HL-60 (cell line): ENCODE measurements at regions not wholly inside any gene's neighbourhood (a gene's known extent, or its start where the extent isn't known, plus 50 kb on each side); places are given as distances from the start of the nearest gene placed in this dataset.

Source experiments
- DNase-seq, 2 experiments: peaks; one replicate each; pipeline ENCODE4 v3.0.0-alpha.2; 2010 to 2020; ENCODE audit warnings: low read depth in 1 of 2, low spot score in 1 of 2
- H3K27ac ChIP-seq: fragments of 250-450 bp; sonication (Bioruptor Pico); replicated peaks from 2 replicates; pipeline ENCODE4 v1.5.1; 2020; ENCODE audit warnings: mild to moderate bottlenecking, moderate library complexity
- H3K27me3 ChIP-seq: fragments of 250-450 bp; sonication (Bioruptor Pico); 2 replicates; pipeline ENCODE4 v1.5.1; 2021; ENCODE audit warnings: mild to moderate bottlenecking, moderate library complexity; ENCODE audit not compliant: insufficient read depth, poor library complexity, severe bottlenecking
- H3K4me3 ChIP-seq: replicated peaks from 2 replicates; pipeline ENCODE4 v1.5.1; 2011; ENCODE audit warnings: mild to moderate bottlenecking, control low read depth, low read length; ENCODE audit not compliant: insufficient read depth
- CTCF ChIP-seq: IDR thresholded peaks from one replicate; pipeline ENCODE4 v1.5.1; 2011; ENCODE audit warnings: low read length, control low read depth, inconsistent platforms; ENCODE audit not compliant: insufficient read depth
- GABPA ChIP-seq: IDR thresholded peaks from 2 replicates; pipeline ENCODE4 v1.6.1; 2012; ENCODE audit warnings: low read depth
- POLR2AphosphoS5 ChIP-seq: IDR thresholded peaks from 2 replicates; pipeline ENCODE4 v1.6.1; 2012; ENCODE audit warnings: low read depth
- REST ChIP-seq: IDR thresholded peaks from 2 replicates; pipeline ENCODE4 v1.6.1; 2012; ENCODE audit warnings: low read depth; ENCODE audit not compliant: insufficient replicate concordance
- SPI1 ChIP-seq: IDR thresholded peaks from 2 replicates; pipeline ENCODE4 v1.6.1; 2012; ENCODE audit warnings: low read depth, mild to moderate bottlenecking, borderline replicate concordance

- no peak overlapping the region for H3K27ac ChIP-seq
- no peak for TF ChIP-seq POLR2AphosphoS5
- no peak for TF ChIP-seq SPI1
- TF ChIP-seq GABPA: no peak
- no peak for TF ChIP-seq CTCF
- no peak for TF ChIP-seq REST
- H3K4me3 ChIP-seq: no peak overlapping the region
- no peaks in the 10 kb centered on the region for H3K27me3 ChIP-seq
- DNase-seq: no peak
Observed at GRCh38 chr11:119901657-119902577, 172.9 kb upstream of the NECTIN1 start.

- H3K27ac ChIP-seq: no peak overlapping the region
- no peak for DNase-seq
- TF ChIP-seq GABPA: no peak
- no peak for TF ChIP-seq CTCF
- no peak for TF ChIP-seq REST
- TF ChIP-seq SPI1: no peak
- TF ChIP-seq POLR2AphosphoS5: no peak
- H3K27me3 ChIP-seq: no peaks in the 10 kb centered on the region
- no peak overlapping the region for H3K4me3 ChIP-seq
Observed at GRCh38 chr11:119899997-119900396, 171.0 kb upstream of the NECTIN1 start.

- TF ChIP-seq POLR2AphosphoS5: no peak
- no peak for TF ChIP-seq REST
- TF ChIP-seq GABPA: no peak
- TF ChIP-seq CTCF: no peak
- TF ChIP-seq SPI1: no peak
- no peak overlapping the region for H3K27ac ChIP-seq
Observed at GRCh38 chr11:119897576-119897975, 168.6 kb upstream of the NECTIN1 start.

More at GRCh38 chr11:119897576-119897975, 168.6 kb upstream of the NECTIN1 start:
- Histone ChIP-seq H3K4me3 (no peak overlapping the region), H3K27me3 (no peaks in the 10 kb centered on the region)
- no peak for DNase-seq
